Neural cell (in vitro differentiated cells): ENCODE measurements at regions not wholly inside any gene's neighbourhood (a gene's known extent, or its start where the extent isn't known, plus 50 kb on each side); places are given as distances from the start of the nearest gene placed in this dataset.

Experiments
- CTCF ChIP-seq: fragments of 450-650 bp; IDR thresholded peaks from 2 replicates; pipeline ENCODE4 v1.5.1; 2014; ENCODE audit warnings: antibody characterized with exemption, mild to moderate bottlenecking, moderate library complexity; ENCODE audit not compliant: poor library complexity, severe bottlenecking
- EP300 ChIP-seq: fragments of 450-650 bp; conservative IDR thresholded peaks from 2 replicates; pipeline ENCODE4 v1.6.1; 2014; ENCODE audit warnings: antibody characterized with exemption, mild to moderate bottlenecking, moderate library complexity; ENCODE audit not compliant: poor library complexity, severe bottlenecking

GRCh38 chr9:119649205-119649604 is 280.0 kb upstream of the BRINP1 start:
- TF ChIP-seq CTCF (no peak), EP300 (no peak)
